Fibroblast of lung (primary cell): ENCODE measurements at regions not wholly inside any gene's neighbourhood (a gene's known extent, or its start where the extent isn't known, plus 50 kb on each side); places are given as distances from the start of the nearest gene placed in this dataset.

Source experiments
- DNase-seq, 2 donors: peaks; one replicate each; pipeline versions ENCODE4 v3.0.0 to v3.0.0-alpha.2; 2010; ENCODE audit warnings: low read depth in 2 of 2
- H2AFZ ChIP-seq: 2 replicates; pipeline ENCODE4 v1.5.1; 2012; ENCODE audit warnings: low read length, control low read depth, inconsistent platforms
- H3K27ac ChIP-seq: 2 replicates; pipeline ENCODE4 v1.5.1; 2011; ENCODE audit warnings: low read length, control low read depth; ENCODE audit not compliant: insufficient read depth
- H3K27me3 ChIP-seq: 2 replicates; pipeline ENCODE4 v1.5.1; 2011; ENCODE audit warnings: mild to moderate bottlenecking, low read length; ENCODE audit not compliant: control insufficient read depth, insufficient read depth
- H3K36me3 ChIP-seq: 2 replicates; pipeline ENCODE4 v1.5.1; 2011; ENCODE audit warnings: low read length; ENCODE audit not compliant: control insufficient read depth, insufficient read depth
- H3K4me1 ChIP-seq: 2 replicates; pipeline ENCODE4 v1.5.1; 2011; ENCODE audit warnings: low read length; ENCODE audit not compliant: control insufficient read depth, insufficient read depth; ENCODE audit errors: extremely low read depth
- H3K4me2 ChIP-seq: 2 replicates; pipeline ENCODE4 v1.5.1; 2011; ENCODE audit warnings: low read length, control low read depth; ENCODE audit not compliant: insufficient read depth; ENCODE audit errors: extremely low read depth
- H3K4me3 ChIP-seq, 4 experiments: fragments of 200-600 bp in 1 of 4; sonication (generic) in 1 of 4; replicated peaks in 1 of 4; 2 replicates each; pipeline ENCODE4 v1.5.1; 2011 to 2016; ENCODE audit warnings: low read length in 4 of 4, low read depth in 3 of 4, mild to moderate bottlenecking in 3 of 4, control low read depth in 2 of 4, inconsistent platforms in 1 of 4, mixed read lengths in 1 of 4; ENCODE audit not compliant: insufficient read depth in 1 of 4; ENCODE audit errors: control extremely low read depth in 1 of 4
- H3K79me2 ChIP-seq: 2 replicates; pipeline ENCODE4 v1.5.1; 2012; ENCODE audit warnings: mild to moderate bottlenecking, low read length, inconsistent platforms; ENCODE audit not compliant: control insufficient read depth, insufficient read depth
- H3K9ac ChIP-seq: 2 replicates; pipeline ENCODE4 v1.5.1; 2011; ENCODE audit warnings: mild to moderate bottlenecking, low read length, control low read depth; ENCODE audit not compliant: insufficient read depth
- H3K9me3 ChIP-seq: 2 replicates; pipeline ENCODE4 v1.5.1; 2012; ENCODE audit warnings: low read depth, low read length; ENCODE audit not compliant: control insufficient read depth, insufficient read depth
- H4K20me1 ChIP-seq: 2 replicates; pipeline ENCODE4 v1.5.1; 2011; ENCODE audit warnings: low read length; ENCODE audit not compliant: control insufficient read depth, insufficient read depth; ENCODE audit errors: extremely low read depth
- CTCF ChIP-seq, 2 donors: IDR thresholded peaks in 1 of 2; conservative IDR thresholded peaks in 1 of 2; 1 replicate in 1 of 2; 2 replicates in 1 of 2; pipeline ENCODE4 v1.5.1; 2011 to 2012; ENCODE audit warnings: low read length in 2 of 2, control low read depth in 1 of 2, inconsistent platforms in 1 of 2, low read depth in 1 of 2, mild to moderate bottlenecking in 1 of 2
- EZH2 ChIP-seq: IDR thresholded peaks from 2 replicates; pipeline ENCODE4 v1.5.1; 2012; ENCODE audit warnings: low read length, control low read depth, mild to moderate bottlenecking; ENCODE audit errors: missing control alignments

- Histone ChIP-seq H3K9me3 (no peaks in the 10 kb centered on the region), H3K4me1 (no peaks in the 10 kb centered on the region), H3K79me2 (no peaks in the 10 kb centered on the region), H3K9ac (no peak overlapping the region), H3K4me2 (no peak overlapping the region), H3K36me3 (no peaks in the 10 kb centered on the region), H2AFZ (no peak overlapping the region), H3K27me3 (no peaks in the 10 kb centered on the region), H3K4me3 (no peak overlapping the region), H4K20me1 (no peaks in the 10 kb centered on the region), H3K27ac (no peak overlapping the region)
- no peak for DNase-seq
- TF ChIP-seq CTCF (conservative IDR thresholded peaks at IDR 0.05 in 1 of 2, IDR thresholded peaks at IDR 0.05 in 1 of 2; ENCODE audit: low read depth in 1 of 2, low read length in 2 of 2) (no peak), EZH2 (no peak)
These were observed 177.8 kb upstream of the RGPD4 start for GRCh38 chr2:107648781-107649404.

- H2AFZ ChIP-seq = no peak overlapping the region
- H3K9ac ChIP-seq = no peak overlapping the region
- no peaks in the 10 kb centered on the region for H4K20me1 ChIP-seq
- DNase-seq = no peak
- no peaks in the 10 kb centered on the region for H3K9me3 ChIP-seq
- H3K27ac ChIP-seq = no peak overlapping the region
- no peak overlapping the region for H3K4me3 ChIP-seq
- H3K4me1 ChIP-seq = no peaks in the 10 kb centered on the region
- H3K36me3 ChIP-seq = no peaks in the 10 kb centered on the region
- H3K4me2 ChIP-seq = no peak overlapping the region
- TF ChIP-seq EZH2 = no peak
- no peak for TF ChIP-seq CTCF (conservative IDR thresholded peaks at IDR 0.05 in 1 of 2, IDR thresholded peaks at IDR 0.05 in 1 of 2; ENCODE audit: low read depth in 1 of 2, low read length in 2 of 2)
- no peaks in the 10 kb centered on the region for H3K27me3 ChIP-seq
- no peaks in the 10 kb centered on the region for H3K79me2 ChIP-seq
These were observed 169.6 kb upstream of the RGPD4 start for GRCh38 chr2:107657049-107657448.

- H3K4me1 ChIP-seq = no peaks in the 10 kb centered on the region
- no peak for TF ChIP-seq EZH2
- TF ChIP-seq CTCF (conservative IDR thresholded peaks at IDR 0.05 in 1 of 2, IDR thresholded peaks at IDR 0.05 in 1 of 2; ENCODE audit: low read depth in 1 of 2, low read length in 2 of 2) = no peak
- DNase-seq = no peak
- no peaks in the 10 kb centered on the region for H3K9me3 ChIP-seq
- H3K79me2 ChIP-seq = no peaks in the 10 kb centered on the region
- H3K4me3 ChIP-seq = no peak overlapping the region
- H3K4me2 ChIP-seq = no peak overlapping the region
- H3K27ac ChIP-seq = no peak overlapping the region
- no peak overlapping the region for H2AFZ ChIP-seq
- H4K20me1 ChIP-seq = no peaks in the 10 kb centered on the region
- no peak overlapping the region for H3K9ac ChIP-seq
- H3K36me3 ChIP-seq = no peaks in the 10 kb centered on the region
- H3K27me3 ChIP-seq = no peaks in the 10 kb centered on the region
These were observed 163.1 kb upstream of the RGPD4 start for GRCh38 chr2:107663632-107664031.
